CMK (cell line): ENCODE measurements at regions not wholly inside any gene's neighbourhood (a gene's known extent, or its start where the extent isn't known, plus 50 kb on each side); places are given as distances from the start of the nearest gene placed in this dataset.

Source experiments
- DNase-seq: peaks from one replicate; pipeline ENCODE4 v3.0.0-alpha.2; 2010; ENCODE audit warnings: low read depth

DNA sequence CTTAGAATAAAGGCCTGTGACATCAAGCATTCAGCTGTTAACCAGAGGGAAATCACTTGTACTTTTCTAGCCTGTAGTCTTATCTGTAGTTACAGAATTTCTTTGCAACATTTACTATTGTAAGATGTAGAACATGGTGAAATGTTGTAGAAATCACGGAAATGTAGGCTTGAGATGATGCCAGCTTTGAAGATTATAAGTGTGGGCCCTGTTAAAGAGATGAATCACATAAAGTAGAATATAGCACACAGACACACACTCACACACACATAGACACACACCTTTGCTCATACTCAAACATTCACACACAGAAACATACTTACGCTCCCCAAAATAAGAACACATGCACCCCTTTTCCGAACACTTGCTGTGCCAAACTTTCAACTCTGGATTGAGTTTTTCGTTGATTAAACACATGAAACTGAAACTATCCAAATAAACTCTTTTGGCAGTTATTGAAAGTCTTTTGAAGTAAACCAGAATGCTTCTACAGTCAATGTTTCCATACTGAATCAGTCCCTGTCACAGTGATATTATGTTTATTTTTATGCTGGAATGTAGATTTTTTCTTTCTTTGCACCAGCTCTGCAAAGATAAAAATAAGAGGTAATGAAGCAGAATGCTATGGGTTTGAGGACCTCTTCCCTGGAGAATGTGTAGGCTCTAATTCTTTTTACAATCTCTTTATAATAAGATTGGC lies 230.3 kb upstream of the MEOX2 start:
- no peak for DNase-seq

GRCh38 chr7:15915686-15916293 lies 229.3 kb upstream of the MEOX2 start:
- no peak for DNase-seq

DNA sequence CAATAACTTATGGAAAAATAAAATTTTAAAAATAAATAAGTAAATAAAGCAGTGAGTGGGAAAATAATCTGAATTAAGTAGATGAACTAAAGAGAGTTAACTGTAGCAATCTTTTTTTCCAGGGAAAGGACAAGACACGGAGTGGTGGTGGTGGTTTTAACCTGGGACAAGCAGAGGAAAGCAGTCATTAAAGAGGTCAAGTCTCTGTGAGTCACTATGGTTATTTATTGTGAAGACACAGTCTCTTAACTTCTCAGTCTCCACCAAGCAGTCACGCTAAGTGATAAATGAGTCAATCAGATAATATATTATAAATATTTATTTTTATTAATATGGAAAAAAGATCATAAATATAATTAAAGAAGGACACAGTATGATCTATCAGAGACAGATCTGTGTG lies 228.1 kb upstream of the MEOX2 start:
- no peak for DNase-seq

- DNase-seq: no peak
These were observed 220.0 kb upstream of the MEOX2 start for GRCh38 chr7:15906436-15906835.

DNA sequence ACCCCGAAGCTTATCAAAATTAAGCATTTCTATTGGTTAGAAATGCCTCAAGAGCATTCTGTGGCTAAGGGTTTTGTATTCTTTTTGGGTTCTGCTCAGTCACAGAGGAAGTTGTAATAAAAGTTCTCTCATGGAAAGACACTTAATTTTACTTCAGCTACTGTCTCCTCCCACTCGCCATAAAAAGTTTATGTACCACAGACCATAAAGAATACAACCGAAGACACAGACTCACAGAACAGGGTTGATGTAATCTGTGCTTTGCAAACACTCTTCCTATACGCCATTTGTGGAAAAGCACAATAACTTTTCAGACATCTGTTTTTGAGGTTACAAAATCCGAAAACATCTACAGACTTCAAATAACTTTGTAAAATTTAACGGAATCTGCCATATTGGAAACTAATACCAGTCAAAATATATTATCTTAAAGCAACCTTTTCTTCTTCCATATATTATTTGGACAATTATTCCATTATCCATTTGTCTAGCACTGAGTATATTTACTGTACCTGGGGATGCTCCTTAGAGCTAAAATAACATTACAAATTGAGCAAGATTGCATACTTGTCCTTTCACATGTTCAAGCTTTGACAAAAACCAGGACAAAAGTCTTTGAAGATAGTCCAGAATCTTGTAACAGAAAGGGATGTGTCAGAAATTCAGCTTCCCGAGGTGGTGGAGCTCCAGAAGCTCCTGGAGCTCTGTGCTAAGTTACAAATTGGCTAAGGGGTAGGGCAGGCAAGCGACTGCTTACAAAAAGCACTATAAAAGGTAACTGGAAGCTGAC lies 219.0 kb upstream of the MEOX2 start:
- DNase-seq: no peak

DNA sequence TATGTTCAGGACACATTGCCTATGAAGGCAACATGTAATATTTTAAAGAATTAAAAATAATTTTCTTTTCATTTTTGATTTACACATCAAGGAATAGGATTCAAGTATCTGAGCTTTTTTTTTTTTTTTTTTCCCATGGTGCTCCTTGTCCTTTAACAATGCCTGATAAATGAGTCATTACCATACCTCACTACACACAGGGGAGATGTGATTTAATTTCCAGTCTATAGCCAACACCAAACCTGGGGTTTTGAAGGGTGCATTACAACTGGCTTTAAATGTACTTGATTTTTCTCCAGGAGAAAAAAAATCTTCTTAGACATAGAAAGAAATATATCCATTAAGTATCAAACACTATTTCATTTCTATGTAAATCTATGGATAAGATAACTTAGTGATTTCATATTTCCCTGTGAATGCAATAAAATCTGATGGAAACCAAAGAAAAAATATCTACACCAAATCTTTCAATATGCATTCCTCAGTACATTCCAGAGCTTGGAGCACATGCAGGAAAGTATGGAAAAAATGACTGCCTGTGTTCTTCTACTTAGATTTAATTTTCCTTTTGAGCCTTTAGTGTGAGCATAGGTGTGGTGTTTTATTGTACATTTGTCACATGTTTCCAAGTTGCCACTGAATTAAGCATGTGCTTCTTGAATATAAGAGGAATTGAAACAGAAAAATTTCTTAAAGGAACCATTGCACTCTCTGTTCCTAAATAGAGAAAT lies 204.8 kb upstream of the MEOX2 start:
- no peak for DNase-seq

DNA sequence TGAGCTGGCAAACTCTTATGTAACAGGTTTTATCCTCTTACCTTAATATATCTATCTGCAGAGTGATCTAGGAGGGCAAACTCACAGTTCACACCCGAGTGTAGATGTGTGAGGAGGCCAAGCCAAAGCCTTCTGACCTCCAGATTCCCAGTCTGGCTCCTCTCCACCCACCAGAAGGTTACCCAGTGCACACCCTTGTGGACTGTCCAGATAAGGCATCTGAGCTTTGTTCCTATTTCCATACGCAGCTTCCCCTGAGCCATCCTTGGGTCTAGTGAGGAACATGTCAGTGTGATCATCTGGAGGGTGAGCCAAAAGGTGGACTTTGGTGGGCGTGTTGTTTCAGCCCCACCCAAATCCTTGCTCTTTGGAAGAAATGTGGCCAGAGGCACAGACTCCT lies 203.0 kb upstream of the MEOX2 start:
- DNase-seq: no peak

DNA sequence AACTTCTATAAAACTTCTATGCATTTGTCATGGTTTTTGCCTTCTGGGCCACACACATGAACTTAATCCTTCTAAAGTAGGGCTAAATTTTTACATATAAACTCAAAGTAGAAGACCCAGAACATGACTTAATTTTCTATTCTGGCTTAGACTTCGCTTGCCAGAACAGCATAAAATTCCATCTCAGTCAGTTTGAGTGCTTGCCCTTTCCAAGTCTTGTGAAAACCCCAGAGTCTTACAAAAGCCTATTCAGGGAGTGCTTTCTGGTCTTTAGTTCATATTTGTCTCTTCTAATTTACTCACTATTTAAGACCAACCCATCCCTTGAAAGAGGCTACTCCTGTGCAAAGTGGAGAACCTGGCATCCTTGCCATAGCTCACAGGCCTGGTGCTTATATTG lies 201.6 kb upstream of the MEOX2 start:
- no peak for DNase-seq

DNA sequence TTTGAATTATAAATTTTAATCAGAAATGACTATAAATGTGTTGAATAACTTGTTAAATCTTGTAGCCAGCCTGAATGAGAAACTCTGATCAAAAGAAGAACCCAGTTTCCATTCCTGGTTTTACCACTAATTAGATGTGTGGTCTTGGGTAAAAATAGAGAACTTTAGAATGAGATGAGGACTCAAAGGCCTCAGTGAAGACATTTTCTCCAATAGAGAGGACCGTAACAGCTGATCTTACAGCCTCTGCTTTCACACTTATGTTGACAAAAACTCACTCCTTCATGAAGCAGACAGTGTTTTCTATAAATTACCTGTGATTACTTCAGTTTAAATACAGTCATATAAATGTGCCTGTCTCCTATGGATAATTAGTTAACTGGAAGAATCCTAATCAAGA lies 200.1 kb upstream of the MEOX2 start:
- no peak for DNase-seq

GRCh38 chr7:15885678-15886077 lies 199.2 kb upstream of the MEOX2 start:
- DNase-seq: no peak

GRCh38 chr7:15874774-15875173 lies 188.3 kb upstream of the MEOX2 start:
- no peak for DNase-seq

- no peak for DNase-seq
These were observed 183.9 kb upstream of the MEOX2 start for GRCh38 chr7:15870347-15870746.

DNA sequence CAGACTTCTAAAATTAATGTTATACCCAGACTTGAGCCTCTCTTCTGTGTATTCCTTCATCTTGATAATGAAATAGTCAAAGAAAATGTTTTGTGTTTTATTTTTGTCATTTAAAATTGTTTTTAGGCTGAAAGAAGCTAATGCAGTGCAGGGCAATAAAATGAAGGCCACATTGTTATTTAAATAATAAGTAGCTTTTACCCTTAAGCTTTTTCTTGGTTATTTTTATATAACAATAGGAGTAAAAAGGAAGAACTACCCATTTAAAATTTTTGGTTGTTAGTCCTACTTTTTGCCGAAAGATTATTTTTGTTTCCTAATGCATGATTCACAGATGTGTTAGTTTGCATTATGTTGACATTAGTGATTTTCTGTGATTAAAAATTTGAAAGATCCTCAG lies 181.0 kb upstream of the MEOX2 start:
- DNase-seq: no peak

DNA sequence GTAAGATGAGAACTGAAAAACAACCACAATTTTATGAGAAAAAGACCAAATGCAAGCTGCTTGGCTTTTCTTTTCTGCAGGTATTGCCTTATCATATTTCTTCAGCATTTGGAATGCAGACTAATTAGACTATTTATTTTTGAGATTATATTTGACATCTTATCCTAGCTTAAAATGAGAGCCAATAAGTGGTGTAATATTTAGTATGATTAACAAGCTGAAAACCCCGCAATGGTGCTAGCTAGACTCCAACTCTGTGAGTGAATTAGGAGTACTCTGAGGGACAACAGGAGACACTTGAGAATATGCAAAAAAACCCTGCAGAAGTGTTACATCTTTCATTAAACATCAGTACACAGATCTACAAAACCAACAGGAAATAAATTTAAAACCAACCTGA lies 180.3 kb upstream of the MEOX2 start:
- DNase-seq: no peak

- DNase-seq: no peak
These were observed 178.1 kb upstream of the MEOX2 start for GRCh38 chr7:15864626-15864991.

DNA sequence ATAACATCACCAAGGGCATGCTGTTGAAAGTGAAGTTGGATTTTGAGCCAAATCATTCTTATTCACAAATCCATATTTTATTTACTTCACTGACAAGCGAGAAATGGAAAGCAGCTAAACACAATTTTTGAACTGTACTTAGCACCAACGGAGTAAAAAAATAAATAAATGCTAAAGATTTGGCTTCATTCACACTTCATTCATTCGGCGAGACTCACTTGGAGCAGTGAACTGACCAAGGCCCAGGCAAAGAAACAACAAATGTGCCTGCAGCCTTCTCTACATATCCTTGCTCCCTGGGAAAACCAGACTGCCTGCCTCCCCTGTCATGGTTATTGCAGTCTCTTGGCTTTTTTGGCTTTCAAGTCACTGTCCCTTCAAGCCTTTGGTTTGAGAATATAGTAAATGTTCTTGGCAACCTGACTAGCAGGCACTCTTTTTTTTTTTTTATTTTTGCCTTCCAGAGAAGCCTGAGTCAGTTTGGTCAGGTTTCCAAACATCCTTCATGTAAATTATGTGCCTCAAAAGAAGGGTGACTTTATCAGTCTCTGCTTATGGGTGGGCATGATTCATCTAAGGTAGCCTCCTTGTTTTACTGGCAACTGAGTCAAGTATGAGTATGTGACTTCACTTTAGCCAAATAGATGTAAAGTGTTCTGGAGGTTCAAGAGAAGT lies 177.6 kb upstream of the MEOX2 start:
- DNase-seq: no peak

GRCh38 chr7:15862781-15863165 lies 176.3 kb upstream of the MEOX2 start:
- no peak for DNase-seq

GRCh38 chr7:15862016-15862780 lies 175.7 kb upstream of the MEOX2 start:
- DNase-seq: no peak

- no peak for DNase-seq
These were observed 173.9 kb upstream of the MEOX2 start for GRCh38 chr7:15860264-15860949.

GRCh38 chr7:15857026-15857425 lies 170.5 kb upstream of the MEOX2 start:
- no peak for DNase-seq

GRCh38 chr7:15856311-15856710 lies 169.8 kb upstream of the MEOX2 start:
- DNase-seq: no peak
